Amniotic epithelial cell (primary cell): ENCODE measurements at regions not wholly inside any gene's neighbourhood (a gene's known extent, or its start where the extent isn't known, plus 50 kb on each side); places are given as distances from the start of the nearest gene placed in this dataset.

Experiments
- DNase-seq: peaks from one replicate; pipeline ENCODE4 v3.0.0-alpha.2; 2010; ENCODE audit warnings: low read depth

- DNase-seq = no peak
These were observed 258.5 kb upstream of the CD180 start for GRCh38 chr5:67454957-67455561.

- peak; percentile 40 for DNase-seq
These were observed 256.7 kb upstream of the CD180 start for GRCh38 chr5:67453111-67453905.

GRCh38 chr5:67451640-67452279 lies 255.2 kb upstream of the CD180 start:
- DNase-seq = no peak

- DNase-seq = no peak
These were observed 251.1 kb upstream of the CD180 start for GRCh38 chr5:67447732-67448131.

GRCh38 chr5:67437905-67438845 lies 241.6 kb upstream of the CD180 start:
- DNase-seq = no peak

GRCh38 chr5:67435032-67435431 lies 238.4 kb upstream of the CD180 start:
- no peak for DNase-seq

GRCh38 chr5:67434466-67434865 lies 237.9 kb upstream of the CD180 start:
- no peak for DNase-seq

- no peak for DNase-seq
These were observed 236.0 kb upstream of the CD180 start for GRCh38 chr5:67432606-67433005.

- DNase-seq = peak; percentile 24
These were observed 234.6 kb upstream of the CD180 start for GRCh38 chr5:67431191-67431590.

- no peak for DNase-seq
These were observed 231.3 kb upstream of the CD180 start for GRCh38 chr5:67427850-67428298.

GRCh38 chr5:67426961-67427849 lies 230.6 kb upstream of the CD180 start:
- DNase-seq = no peak

GRCh38 chr5:67425514-67425913 lies 228.9 kb upstream of the CD180 start:
- no peak for DNase-seq

- no peak for DNase-seq
These were observed 221.2 kb upstream of the CD180 start for GRCh38 chr5:67417839-67418238.

- DNase-seq = no peak
These were observed 220.4 kb upstream of the CD180 start for GRCh38 chr5:67416986-67417385.

GRCh38 chr5:67416133-67416937 lies 219.7 kb upstream of the CD180 start:
- no peak for DNase-seq

GRCh38 chr5:67414712-67415111 lies 218.1 kb upstream of the CD180 start:
- peak; percentile 29 for DNase-seq

- no peak for DNase-seq
These were observed 217.1 kb upstream of the CD180 start for GRCh38 chr5:67413721-67414120.

GRCh38 chr5:67409126-67409777 lies 212.7 kb upstream of the CD180 start:
- DNase-seq = no peak

- no peak for DNase-seq
These were observed 211.4 kb upstream of the CD180 start for GRCh38 chr5:67407979-67408378.

GRCh38 chr5:67405755-67406154 lies 209.2 kb upstream of the CD180 start:
- no peak for DNase-seq
